GM12878 (cell line): ENCODE measurements at regions not wholly inside any gene's neighbourhood (a gene's known extent, or its start where the extent isn't known, plus 50 kb on each side); places are given as distances from the start of the nearest gene placed in this dataset.

Experiments
- ATF2 ChIP-seq: IDR thresholded peaks from 2 replicates; pipeline ENCODE4 v1.6.1; 2012; ENCODE audit warnings: low read length, inconsistent platforms
- ATF7 ChIP-seq: fragments of 450-650 bp; IDR thresholded peaks from 2 replicates; pipeline ENCODE4 v1.6.1; 2016; ENCODE audit warnings: low read depth, mild to moderate bottlenecking
- CBX3 ChIP-seq: fragments of 200-600 bp; sonication (generic); IDR thresholded peaks from 2 replicates; pipeline ENCODE4 v1.6.1; 2016; ENCODE audit warnings: low read depth, borderline replicate concordance
- CHD2 ChIP-seq: IDR thresholded peaks from 2 replicates; pipeline ENCODE4 v1.6.1; 2011; ENCODE audit warnings: low read depth, low read length, improper control_type of control experiment, borderline replicate concordance
- CTCF ChIP-seq, 3 experiments: IDR thresholded peaks in 2 of 3; conservative IDR thresholded peaks in 1 of 3; 2 replicates each; pipeline ENCODE4 v1.5.1; 2011; ENCODE audit warnings: low read depth in 3 of 3, low read length in 3 of 3, mild to moderate bottlenecking in 3 of 3, control low read depth in 2 of 3, moderate library complexity in 2 of 3, inconsistent platforms in 1 of 3, mixed read lengths in 1 of 3; ENCODE audit not compliant: control insufficient read depth in 2 of 3, insufficient read depth in 1 of 3; ENCODE audit errors: extremely low read depth in 1 of 3
- CUX1 ChIP-seq: IDR thresholded peaks from 2 replicates; pipeline ENCODE4 v1.6.1; 2012; ENCODE audit warnings: improper control_type of control experiment, low read depth, low read length; ENCODE audit not compliant: insufficient replicate concordance
- FOS ChIP-seq: IDR thresholded peaks from 3 replicates; pipeline ENCODE4 v1.6.1; 2011; ENCODE audit warnings: borderline replicate concordance; ENCODE audit not compliant: insufficient read length; ENCODE audit errors: extremely low read depth
- HCFC1 ChIP-seq: fragments of 150-350 bp; IDR thresholded peaks from 2 replicates; pipeline ENCODE4 v1.6.1; 2014; ENCODE audit warnings: low read length
- JUNB ChIP-seq: IDR thresholded peaks from 2 replicates; pipeline ENCODE4 v1.6.1; 2016; ENCODE audit warnings: antibody characterized with exemption, mild to moderate bottlenecking
- JUND ChIP-seq: IDR thresholded peaks from 2 replicates; pipeline ENCODE4 v1.6.1; 2012; ENCODE audit warnings: low read depth, mild to moderate bottlenecking, low read length, improper control_type of control experiment, moderate library complexity
- MTA2 ChIP-seq: fragments of 450-650 bp; IDR thresholded peaks from 2 replicates; pipeline ENCODE4 v1.6.1; 2016; ENCODE audit warnings: low read depth, mild to moderate bottlenecking, moderate library complexity
- MYB ChIP-seq: fragments of 150-350 bp; IDR thresholded peaks from 2 replicates; pipeline ENCODE4 v1.6.1; 2014; ENCODE audit warnings: mild to moderate bottlenecking, low read depth, low read length, borderline replicate concordance
- NRF1 ChIP-seq: conservative IDR thresholded peaks from 2 replicates; pipeline ENCODE4 v1.6.1; 2011; ENCODE audit warnings: mild to moderate bottlenecking, low read depth, low read length, improper control_type of control experiment
- PKNOX1 ChIP-seq: fragments of 450-650 bp; IDR thresholded peaks from 2 replicates; pipeline ENCODE4 v1.6.1; 2016; ENCODE audit warnings: mild to moderate bottlenecking
- SRF ChIP-seq, 2 experiments: IDR thresholded peaks; 2 replicates each; pipeline ENCODE4 v1.6.1; 2011; ENCODE audit warnings: low read depth in 2 of 2, low read length in 2 of 2, mild to moderate bottlenecking in 1 of 2, moderate library complexity in 1 of 2
- TCF7 ChIP-seq: IDR thresholded peaks from 2 replicates; pipeline ENCODE4 v1.6.1; 2014; ENCODE audit warnings: antibody characterized with exemption, borderline replicate concordance
- ZBTB4 ChIP-seq: fragments of 450-650 bp; formaldehyde crosslinking; IDR thresholded peaks from 2 replicates; pipeline ENCODE4 v1.4.0; 2022; ENCODE audit warnings: mild to moderate bottlenecking, moderate library complexity

GRCh38 chr3:182729903-182730674 is 63.2 kb upstream of the ATP11B start (continued):
- no peak for TF ChIP-seq FOS
- TF ChIP-seq MTA2, result peak; percentile 75
- no peak for TF ChIP-seq CBX3
- TF ChIP-seq SRF (IDR thresholded peaks at IDR 0.05; ENCODE audit: low read depth in 2 of 2, low read length in 2 of 2), result no peak
- TF ChIP-seq ATF2, result peak; percentile 43; the same call in 1 of the 2 replicates
- TF ChIP-seq CTCF (IDR thresholded peaks at IDR 0.05 in 2 of 3, conservative IDR thresholded peaks at IDR 0.05 in 1 of 3; ENCODE audit: control insufficient read depth in 2 of 3, extremely low read depth in 1 of 3, insufficient read depth in 1 of 3, low read depth in 3 of 3, low read length in 3 of 3), result no peak
- TF ChIP-seq MYB, result no peak
- TF ChIP-seq TCF7, result no peak
- no peak for TF ChIP-seq NRF1
- TF ChIP-seq JUNB, result peak; percentile 42
- TF ChIP-seq CUX1, result no peak
- no peak for TF ChIP-seq HCFC1
- no peak for TF ChIP-seq JUND
- TF ChIP-seq ZBTB4, result no peak
- no peak for TF ChIP-seq ATF7
- no peak for TF ChIP-seq CHD2
- no peak for TF ChIP-seq PKNOX1
